Smooth muscle cell (in vitro differentiated cells): ENCODE measurements at regions not wholly inside any gene's neighbourhood (a gene's known extent, or its start where the extent isn't known, plus 50 kb on each side); places are given as distances from the start of the nearest gene placed in this dataset.

Experiments
- DNase-seq: peaks from one replicate; lab custom pipeline; 2025; ENCODE audit not compliant: unreplicated experiment; lab: John Stamatoyannopoulos, UW
- H2AFZ ChIP-seq: fragments of 200-600 bp; sonication (generic); 2 replicates; pipeline ENCODE4 v1.6.0; 2016; ENCODE audit warnings: antibody characterized with exemption, low read depth, mild to moderate bottlenecking
- H3F3A ChIP-seq: fragments of 200-600 bp; sonication (generic); 2 replicates; pipeline ENCODE4 v1.6.0; 2017; ENCODE audit warnings: antibody characterized with exemption, low read depth
- H3K27ac ChIP-seq: fragments of 200-600 bp; sonication (generic); 2 replicates; pipeline ENCODE4 v1.5.1; 2016; ENCODE audit warnings: low read depth, mild to moderate bottlenecking
- H3K27me3 ChIP-seq: fragments of 200-600 bp; sonication (generic); 2 replicates; pipeline ENCODE4 v1.6.1; 2016; ENCODE audit warnings: low read depth, mild to moderate bottlenecking
- H3K36me3 ChIP-seq: fragments of 200-600 bp; sonication (generic); 2 replicates; pipeline ENCODE4 v1.5.1; 2016; ENCODE audit warnings: low read depth
- H3K4me1 ChIP-seq: fragments of 200-600 bp; sonication (generic); 2 replicates; pipeline ENCODE4 v1.5.1; 2016; ENCODE audit warnings: low read depth
- H3K4me2 ChIP-seq: fragments of 200-600 bp; sonication (generic); 2 replicates; pipeline ENCODE4 v1.6.0; 2016; ENCODE audit warnings: mild to moderate bottlenecking
- H3K4me3 ChIP-seq: fragments of 200-600 bp; sonication (generic); 2 replicates; pipeline ENCODE4 v1.5.1; 2016; ENCODE audit warnings: mild to moderate bottlenecking
- H3K79me2 ChIP-seq: fragments of 200-600 bp; sonication (generic); 2 replicates; pipeline ENCODE4 v1.6.0; 2016; ENCODE audit warnings: low read depth, mild to moderate bottlenecking
- H3K9ac ChIP-seq: fragments of 200-600 bp; sonication (generic); 2 replicates; pipeline ENCODE4 v1.6.0; 2016; ENCODE audit warnings: low read depth
- H3K9me3 ChIP-seq: fragments of 200-600 bp; sonication (generic); replicated peaks from 2 replicates; pipeline ENCODE4 v1.5.1; 2016; ENCODE audit warnings: low read depth
- H4K20me1 ChIP-seq: fragments of 200-600 bp; sonication (generic); 2 replicates; pipeline ENCODE4 v1.6.0; 2016; ENCODE audit warnings: low read depth
- WGBS: methylation state at CpG from one replicate; pipeline ENCODE4 v1.1.7; 2016; ENCODE audit warnings: low lambda C conversion rate; 5-methylcytosine and 5-hydroxymethylcytosine counted together
- TF ChIP-seq, protein P1 (sequence below): fragments of 200-600 bp; sonication (generic); IDR thresholded peaks from 2 replicates; pipeline ENCODE4 v1.5.1; 2017; ENCODE audit warnings: borderline replicate concordance, mild to moderate bottlenecking, antibody characterized with exemption; ENCODE audit not compliant: insufficient read depth, poor library complexity, severe bottlenecking

DNA sequence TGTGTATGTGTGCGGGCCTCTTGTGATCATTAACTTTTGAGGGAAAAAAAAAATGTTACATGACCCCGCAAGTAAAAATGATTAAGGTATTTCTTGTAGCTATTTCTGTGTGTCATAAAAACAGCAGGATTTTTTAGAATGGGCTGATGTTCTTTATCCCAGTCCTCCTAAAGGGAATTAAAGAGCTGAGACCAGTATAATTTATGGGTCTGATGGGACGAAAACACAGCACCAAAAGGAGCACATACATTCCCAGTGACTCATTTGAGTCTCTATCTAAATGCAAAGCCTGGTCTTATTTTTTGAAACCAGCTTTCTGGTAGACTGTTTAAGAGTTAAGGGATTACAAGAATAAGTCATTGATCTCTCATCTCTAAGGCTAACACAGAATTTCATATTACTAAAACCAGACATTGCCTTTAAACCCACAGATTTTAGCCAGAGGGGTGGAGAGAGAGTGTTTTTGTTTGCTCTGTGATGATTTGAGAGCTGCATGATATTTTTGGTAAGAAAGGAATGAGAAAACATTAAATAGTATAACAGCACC is 342.3 kb upstream of the EPHA4 start:
- TF ChIP-seq, protein P1, sequence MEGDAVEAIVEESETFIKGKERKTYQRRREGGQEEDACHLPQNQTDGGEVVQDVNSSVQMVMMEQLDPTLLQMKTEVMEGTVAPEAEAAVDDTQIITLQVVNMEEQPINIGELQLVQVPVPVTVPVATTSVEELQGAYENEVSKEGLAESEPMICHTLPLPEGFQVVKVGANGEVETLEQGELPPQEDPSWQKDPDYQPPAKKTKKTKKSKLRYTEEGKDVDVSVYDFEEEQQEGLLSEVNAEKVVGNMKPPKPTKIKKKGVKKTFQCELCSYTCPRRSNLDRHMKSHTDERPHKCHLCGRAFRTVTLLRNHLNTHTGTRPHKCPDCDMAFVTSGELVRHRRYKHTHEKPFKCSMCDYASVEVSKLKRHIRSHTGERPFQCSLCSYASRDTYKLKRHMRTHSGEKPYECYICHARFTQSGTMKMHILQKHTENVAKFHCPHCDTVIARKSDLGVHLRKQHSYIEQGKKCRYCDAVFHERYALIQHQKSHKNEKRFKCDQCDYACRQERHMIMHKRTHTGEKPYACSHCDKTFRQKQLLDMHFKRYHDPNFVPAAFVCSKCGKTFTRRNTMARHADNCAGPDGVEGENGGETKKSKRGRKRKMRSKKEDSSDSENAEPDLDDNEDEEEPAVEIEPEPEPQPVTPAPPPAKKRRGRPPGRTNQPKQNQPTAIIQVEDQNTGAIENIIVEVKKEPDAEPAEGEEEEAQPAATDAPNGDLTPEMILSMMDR: no peak
- peak overlapping the region; percentile 13 for H3K4me2 ChIP-seq
- H3F3A ChIP-seq: no peaks in the 10 kb centered on the region
- DNase-seq: no peak
- no peak overlapping the region for H3K4me3 ChIP-seq
- no peaks in the 10 kb centered on the region for H3K27me3 ChIP-seq
- no peaks in the 10 kb centered on the region for H4K20me1 ChIP-seq
- no peaks in the 10 kb centered on the region for H3K79me2 ChIP-seq
- peak overlapping the region; percentile 17 for H3K27ac ChIP-seq
- H3K4me1 ChIP-seq: peaks cover 51% of the 10 kb centered on the region
- WGBS: 14% methylated on average over 3 of the region's 3 CpGs
- H3K9ac ChIP-seq: no peak overlapping the region
- H3K36me3 ChIP-seq: no peaks in the 10 kb centered on the region
- no peaks in the 10 kb centered on the region for H3K9me3 ChIP-seq
- H2AFZ ChIP-seq: no peak overlapping the region

DNA sequence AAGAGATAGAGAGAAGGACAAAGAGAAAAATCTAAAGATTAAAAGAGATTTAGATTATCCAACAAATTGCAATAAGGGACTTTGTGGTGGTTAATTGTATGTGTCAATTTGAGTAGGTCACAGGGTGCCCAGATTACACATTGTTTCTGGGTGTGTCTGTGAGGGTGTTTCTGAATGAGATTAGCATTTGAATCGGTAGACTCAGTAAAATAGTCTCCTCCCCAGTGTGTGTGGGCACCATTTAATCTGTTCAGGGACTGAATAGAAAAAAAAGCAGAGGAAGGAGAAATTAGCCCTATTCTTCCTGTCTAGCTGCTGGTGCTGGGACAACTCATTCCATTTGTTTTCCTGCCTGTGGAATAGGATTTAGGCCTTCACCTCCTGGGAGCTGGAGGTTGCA is 339.8 kb upstream of the EPHA4 start:
- Histone ChIP-seq H3K4me1 (peaks cover 57% of the 10 kb centered on the region), H3K4me3 (no peak overlapping the region), H3K4me2 (no peak overlapping the region), H3K79me2 (no peaks in the 10 kb centered on the region), H3K9ac (no peak overlapping the region), H3F3A (peaks cover 7% of the 10 kb centered on the region), H3K27ac (no peak overlapping the region), H4K20me1 (no peaks in the 10 kb centered on the region), H3K9me3 (no peaks in the 10 kb centered on the region), H3K27me3 (no peaks in the 10 kb centered on the region), H3K36me3 (no peaks in the 10 kb centered on the region), H2AFZ (no peak overlapping the region)
- TF ChIP-seq, protein P1: no peak
- WGBS: 43% methylated on average over 1 of the region's 1 CpG
- no peak for DNase-seq

DNA sequence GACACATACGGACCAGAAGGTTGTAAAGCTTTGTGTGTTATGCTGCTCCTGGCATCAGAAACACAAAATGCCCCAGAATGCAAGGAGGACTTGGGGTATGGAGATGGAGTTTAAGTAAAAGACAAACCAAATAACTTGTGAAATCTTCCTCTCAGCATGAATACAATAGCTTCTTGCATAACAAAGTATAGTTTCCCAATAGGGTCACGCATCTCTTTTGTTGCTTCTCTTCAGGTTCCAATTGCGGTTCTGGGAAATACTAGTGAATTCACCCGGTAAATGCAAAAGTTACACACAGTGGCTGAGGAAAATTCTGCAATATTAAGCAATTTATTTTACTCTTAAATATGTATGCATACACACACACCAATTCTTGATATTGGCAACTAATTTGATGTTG is 339.2 kb upstream of the EPHA4 start:
- DNase-seq: no peak
- H4K20me1 ChIP-seq: no peaks in the 10 kb centered on the region
- H3K27ac ChIP-seq: no peak overlapping the region
- no peak overlapping the region for H3K4me3 ChIP-seq
- no peak overlapping the region for H2AFZ ChIP-seq
- H3K4me2 ChIP-seq: no peak overlapping the region
- over 99% methylated on average over 4 of the region's 4 CpGs for WGBS
- no peaks in the 10 kb centered on the region for H3K36me3 ChIP-seq
- TF ChIP-seq, protein P1: no peak
- H3K9ac ChIP-seq: no peak overlapping the region
- no peaks in the 10 kb centered on the region for H3K27me3 ChIP-seq
- no peaks in the 10 kb centered on the region for H3K79me2 ChIP-seq
- peaks cover 7% of the 10 kb centered on the region for H3F3A ChIP-seq
- peaks cover 57% of the 10 kb centered on the region for H3K4me1 ChIP-seq
- H3K9me3 ChIP-seq: no peaks in the 10 kb centered on the region

DNA sequence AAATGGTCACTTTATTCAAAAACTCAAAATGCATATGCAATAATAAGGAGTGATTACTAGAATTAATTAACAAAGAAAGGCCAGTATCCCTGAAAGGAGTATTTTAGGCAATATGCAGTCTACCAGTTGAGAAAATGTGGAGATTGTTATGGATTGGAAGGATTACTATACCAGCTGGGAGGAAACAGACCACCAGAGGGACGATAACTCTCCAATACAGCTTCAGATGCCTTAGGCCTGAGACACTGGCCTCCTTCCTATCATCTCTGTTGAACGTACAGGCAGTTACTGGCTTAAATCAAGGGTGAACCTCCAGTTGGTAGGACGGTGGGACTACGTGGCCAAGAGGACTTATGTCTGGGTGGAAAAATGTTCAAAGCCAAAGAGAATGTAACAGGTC is 336.4 kb upstream of the EPHA4 start:
- Histone ChIP-seq H3K4me1 (peaks cover 30% of the 10 kb centered on the region), H3K27me3 (no peaks in the 10 kb centered on the region), H3K79me2 (no peaks in the 10 kb centered on the region), H3K4me2 (peak overlapping the region; percentile 54), H3K9me3 (no peaks in the 10 kb centered on the region), H3K9ac (no peak overlapping the region), H3K27ac (peak overlapping the region; percentile 34), H4K20me1 (no peaks in the 10 kb centered on the region), H2AFZ (peak overlapping the region; percentile 33), H3F3A (peaks cover 7% of the 10 kb centered on the region), H3K4me3 (no peak overlapping the region), H3K36me3 (no peaks in the 10 kb centered on the region)
- DNase-seq: no peak
- TF ChIP-seq, protein P1: no peak
- WGBS: 12% methylated on average over 4 of the region's 4 CpGs
